ENCODE measurements at regions not wholly inside any gene's neighbourhood (a gene's known extent, or its start where the extent isn't known, plus 50 kb on each side); places are given as distances from the start of the nearest gene placed in this dataset.

DNA sequence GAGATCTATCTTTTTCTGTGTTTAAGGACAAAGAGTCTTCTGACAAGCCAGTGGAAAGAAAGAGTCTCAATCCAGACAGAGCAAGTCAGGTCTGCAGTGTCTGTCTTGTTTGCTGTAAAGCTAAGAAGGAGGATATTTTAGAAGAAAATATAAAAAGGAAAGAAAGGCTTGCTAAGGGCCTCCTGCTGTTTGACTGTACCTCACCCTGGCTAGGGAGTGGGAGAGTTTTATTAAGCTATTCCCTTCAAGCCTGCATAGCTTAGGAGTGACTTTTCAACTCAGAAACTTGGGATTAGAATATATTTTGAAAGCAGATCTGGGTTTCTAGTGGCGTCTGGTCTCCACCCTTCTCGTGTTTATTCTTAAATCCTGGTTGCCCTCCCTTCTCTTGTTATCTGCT is 460.0 kb downstream of the COG6 start:
- H3K27ac ChIP-seq (ENCODE audit: low read depth, low read length): no peak overlapping the region
- no peak overlapping the region for H3K9ac ChIP-seq (ENCODE audit: low read length)
- no peak overlapping the region for H3K4me3 ChIP-seq (ENCODE audit: low read depth, low read length)
- no peak overlapping the region for H2BK120ac ChIP-seq (ENCODE audit: insufficient read depth, low read length, poor library complexity)
- no peak overlapping the region for H3K23ac ChIP-seq (ENCODE audit: low read length)
- WGBS (ENCODE audit: extremely low coverage, insufficient coverage, insufficient read length): no CpG with 5 or more reads among the region's 2 CpGs
- no peak overlapping the region for H2AFZ ChIP-seq (ENCODE audit: insufficient read depth, low read length, poor library complexity)
- no peak for DNase-seq
- H4K8ac ChIP-seq (ENCODE audit: low read depth, low read length): no peak overlapping the region
- no peak overlapping the region for H2BK5ac ChIP-seq (ENCODE audit: low read depth, low read length, poor library complexity)
- no peak overlapping the region for H4K91ac ChIP-seq (ENCODE audit: low read depth, low read length)
- H3K18ac ChIP-seq (ENCODE audit: low read length): no peak overlapping the region
- no peak overlapping the region for H4K12ac ChIP-seq (ENCODE audit: low read depth, low read length)
- H3K4me1 ChIP-seq (ENCODE audit: control insufficient read depth in 1 of 2, insufficient read depth in 2 of 2, low read length in 2 of 2): peaks cover 0 to 2% of the 10 kb centered on the region in 2 experiments
- no peak overlapping the region for H3K4ac ChIP-seq (ENCODE audit: low read depth, low read length)
- no peaks in the 10 kb centered on the region for H3K79me2 ChIP-seq (ENCODE audit: control insufficient read depth, insufficient read depth, low read length, poor library complexity)
- no peaks in the 10 kb centered on the region for H3K27me3 ChIP-seq (ENCODE audit: insufficient read depth, low read length)
- no peak overlapping the region for H3K4me2 ChIP-seq (ENCODE audit: low read length)
- H3K9me3 ChIP-seq (ENCODE audit: insufficient read depth, low read depth, low read length): no peaks in the 10 kb centered on the region
- H2AK5ac ChIP-seq (ENCODE audit: low read length): no peak overlapping the region
- H3K36me3 ChIP-seq (ENCODE audit: control insufficient read depth in 1 of 2, insufficient read depth in 2 of 2, low read length in 2 of 2): no peaks in the 10 kb centered on the region
- peak overlapping the region; percentile 24 for H3K14ac ChIP-seq (ENCODE audit: low read length)
- peaks cover 7% of the 10 kb centered on the region for H3K79me1 ChIP-seq (ENCODE audit: low read length)
- no peak overlapping the region for H2BK12ac ChIP-seq (ENCODE audit: low read length)

DNA sequence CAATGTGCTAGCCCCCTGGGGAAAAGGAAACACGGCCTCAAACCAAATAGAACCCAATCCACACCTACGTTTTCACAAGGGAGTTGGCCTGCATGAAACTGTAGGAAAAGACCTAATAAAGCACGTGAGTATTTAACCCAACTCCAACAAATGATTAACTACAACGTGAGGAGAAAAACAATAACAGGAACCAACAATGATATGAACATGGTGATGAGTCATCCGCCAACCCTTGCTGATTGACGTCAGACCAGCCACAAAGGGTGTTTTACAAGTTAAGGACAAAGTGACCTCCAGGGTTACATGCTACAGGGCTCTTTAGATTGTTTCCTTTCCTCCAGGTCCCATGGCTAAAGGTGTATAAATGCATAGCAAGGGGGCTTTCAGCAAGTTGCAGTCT is 460.5 kb downstream of the COG6 start:
- Histone ChIP-seq H2BK12ac (ENCODE audit: low read length) (peak overlapping the region; percentile 57), H4K8ac (ENCODE audit: low read depth, low read length) (peak overlapping the region; percentile 69), H3K27ac (ENCODE audit: low read depth, low read length) (peak overlapping the region; percentile 13), H3K4me2 (ENCODE audit: low read length) (no peak overlapping the region), H3K4me1 (ENCODE audit: control insufficient read depth in 1 of 2, insufficient read depth in 2 of 2, low read length in 2 of 2) (peaks cover 0 to 2% of the 10 kb centered on the region in 2 experiments), H3K79me2 (ENCODE audit: control insufficient read depth, insufficient read depth, low read length, poor library complexity) (no peaks in the 10 kb centered on the region), H2AFZ (ENCODE audit: insufficient read depth, low read length, poor library complexity) (no peak overlapping the region), H2BK5ac (ENCODE audit: low read depth, low read length, poor library complexity) (no peak overlapping the region), H3K4ac (ENCODE audit: low read depth, low read length) (no peak overlapping the region), H3K18ac (ENCODE audit: low read length) (no peak overlapping the region), H4K12ac (ENCODE audit: low read depth, low read length) (no peak overlapping the region), H3K23ac (ENCODE audit: low read length) (no peak overlapping the region), H3K36me3 (ENCODE audit: control insufficient read depth in 1 of 2, insufficient read depth in 2 of 2, low read length in 2 of 2) (no peaks in the 10 kb centered on the region), H3K4me3 (ENCODE audit: low read depth, low read length) (no peak overlapping the region), H2AK5ac (ENCODE audit: low read length) (no peak overlapping the region), H4K91ac (ENCODE audit: low read depth, low read length) (no peak overlapping the region), H3K9ac (ENCODE audit: low read length) (no peak overlapping the region), H3K79me1 (ENCODE audit: low read length) (peaks cover 7% of the 10 kb centered on the region), H3K14ac (ENCODE audit: low read length) (peak overlapping the region; percentile 45), H2BK120ac (ENCODE audit: insufficient read depth, low read length, poor library complexity) (no peak overlapping the region), H3K9me3 (ENCODE audit: insufficient read depth, low read depth, low read length) (no peaks in the 10 kb centered on the region), H3K27me3 (ENCODE audit: insufficient read depth, low read length) (no peaks in the 10 kb centered on the region)
- WGBS (ENCODE audit: extremely low coverage, insufficient coverage, insufficient read length): no CpG with 5 or more reads among the region's 6 CpGs
- DNase-seq: peak; percentile 15 to 46

DNA sequence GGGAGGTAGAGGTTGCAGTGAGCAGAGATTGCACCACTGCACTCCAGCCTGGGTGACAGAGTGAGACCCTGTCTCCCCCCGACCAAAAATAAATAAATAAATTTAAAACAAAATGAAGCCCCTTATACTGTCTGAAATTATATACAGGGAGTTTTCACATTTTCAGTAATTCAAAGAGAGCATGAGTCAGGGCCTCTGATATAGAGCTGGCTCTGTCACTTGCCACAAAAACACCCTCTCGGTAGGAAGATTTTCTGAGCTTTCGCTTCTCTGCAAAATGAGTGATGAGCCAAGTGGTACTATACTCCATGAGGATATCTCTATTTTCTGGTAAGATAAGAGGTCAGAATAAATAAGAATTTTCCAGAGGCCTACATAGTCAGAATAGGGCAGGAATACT is 462.9 kb downstream of the COG6 start:
- Histone ChIP-seq H4K12ac (ENCODE audit: low read depth, low read length) (no peak overlapping the region), H2AK5ac (ENCODE audit: low read length) (no peak overlapping the region), H3K23ac (ENCODE audit: low read length) (no peak overlapping the region), H3K27me3 (ENCODE audit: insufficient read depth, low read length) (no peaks in the 10 kb centered on the region), H2BK5ac (ENCODE audit: low read depth, low read length, poor library complexity) (no peak overlapping the region), H3K4ac (ENCODE audit: low read depth, low read length) (no peak overlapping the region), H3K27ac (ENCODE audit: low read depth, low read length) (no peak overlapping the region), H3K79me2 (ENCODE audit: control insufficient read depth, insufficient read depth, low read length, poor library complexity) (no peaks in the 10 kb centered on the region), H3K4me2 (ENCODE audit: low read length) (no peak overlapping the region), H3K4me3 (ENCODE audit: low read depth, low read length) (no peak overlapping the region), H2BK120ac (ENCODE audit: insufficient read depth, low read length, poor library complexity) (no peak overlapping the region), H4K91ac (ENCODE audit: low read depth, low read length) (no peak overlapping the region), H3K4me1 (ENCODE audit: control insufficient read depth in 1 of 2, insufficient read depth in 2 of 2, low read length in 2 of 2) (peaks cover 0 to 2% of the 10 kb centered on the region in 2 experiments), H2BK12ac (ENCODE audit: low read length) (no peak overlapping the region), H3K18ac (ENCODE audit: low read length) (no peak overlapping the region), H3K36me3 (ENCODE audit: control insufficient read depth in 1 of 2, insufficient read depth in 2 of 2, low read length in 2 of 2) (no peaks in the 10 kb centered on the region), H3K79me1 (ENCODE audit: low read length) (peaks cover 7% of the 10 kb centered on the region), H2AFZ (ENCODE audit: insufficient read depth, low read length, poor library complexity) (no peak overlapping the region), H4K8ac (ENCODE audit: low read depth, low read length) (no peak overlapping the region), H3K9me3 (ENCODE audit: insufficient read depth, low read depth, low read length) (no peaks in the 10 kb centered on the region), H3K14ac (ENCODE audit: low read length) (no peak overlapping the region), H3K9ac (ENCODE audit: low read length) (no peak overlapping the region)
- DNase-seq: no peak
- WGBS (ENCODE audit: extremely low coverage, insufficient coverage, insufficient read length): no CpG with 5 or more reads among the region's 3 CpGs

DNA sequence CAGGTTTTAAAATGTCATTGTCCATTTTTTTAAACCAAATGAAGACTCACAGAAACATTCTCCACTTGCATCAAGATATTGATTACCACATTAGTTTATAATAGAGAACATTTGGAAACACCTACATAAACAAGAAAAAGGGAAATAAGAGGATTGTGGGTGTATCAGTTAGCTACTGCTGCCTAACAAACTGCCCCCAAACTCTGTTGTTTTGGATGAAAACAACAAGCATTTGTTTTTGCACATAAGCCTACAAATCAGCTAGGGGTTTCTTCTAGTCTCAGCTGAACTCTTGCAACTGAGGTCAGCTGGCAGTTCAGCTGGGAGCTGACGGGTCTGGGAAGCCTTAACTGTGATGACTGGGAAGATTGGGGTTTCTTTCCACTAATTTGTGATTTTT is 464.4 kb downstream of the COG6 start:
- Histone ChIP-seq H3K18ac (ENCODE audit: low read length) (no peak overlapping the region), H3K27ac (ENCODE audit: low read depth, low read length) (no peak overlapping the region), H4K8ac (ENCODE audit: low read depth, low read length) (no peak overlapping the region), H2AK5ac (ENCODE audit: low read length) (no peak overlapping the region), H3K23ac (ENCODE audit: low read length) (no peak overlapping the region), H2AFZ (ENCODE audit: insufficient read depth, low read length, poor library complexity) (no peak overlapping the region), H4K91ac (ENCODE audit: low read depth, low read length) (no peak overlapping the region), H3K27me3 (ENCODE audit: insufficient read depth, low read length) (no peaks in the 10 kb centered on the region), H3K4me2 (ENCODE audit: low read length) (no peak overlapping the region), H3K9me3 (ENCODE audit: insufficient read depth, low read depth, low read length) (no peaks in the 10 kb centered on the region), H3K4me1 (ENCODE audit: control insufficient read depth in 1 of 2, insufficient read depth in 2 of 2, low read length in 2 of 2) (no peaks in the 10 kb centered on the region), H3K79me2 (ENCODE audit: control insufficient read depth, insufficient read depth, low read length, poor library complexity) (no peaks in the 10 kb centered on the region), H3K9ac (ENCODE audit: low read length) (no peak overlapping the region), H2BK5ac (ENCODE audit: low read depth, low read length, poor library complexity) (no peak overlapping the region), H3K4me3 (ENCODE audit: low read depth, low read length) (no peak overlapping the region), H2BK12ac (ENCODE audit: low read length) (no peak overlapping the region), H2BK120ac (ENCODE audit: insufficient read depth, low read length, poor library complexity) (no peak overlapping the region), H3K14ac (ENCODE audit: low read length) (no peak overlapping the region), H4K12ac (ENCODE audit: low read depth, low read length) (no peak overlapping the region), H3K36me3 (ENCODE audit: control insufficient read depth in 1 of 2, insufficient read depth in 2 of 2, low read length in 2 of 2) (no peaks in the 10 kb centered on the region), H3K4ac (ENCODE audit: low read depth, low read length) (no peak overlapping the region), H3K79me1 (ENCODE audit: low read length) (peaks cover 6% of the 10 kb centered on the region)
- no CpG with 5 or more reads among the region's 1 CpG for WGBS (ENCODE audit: extremely low coverage, insufficient coverage, insufficient read length)
- DNase-seq: no peak

All from trophoblast cell (in vitro differentiated cells and primary cell).